HG03139 (cell line): ENCODE measurements at regions not wholly inside any gene's neighbourhood (a gene's known extent, or its start where the extent isn't known, plus 50 kb on each side); places are given as distances from the start of the nearest gene placed in this dataset.

Experiments used
- ATAC-seq: cut with Tn5 transposase; IDR thresholded peaks from one replicate; pipeline ENCODE4 v1.9.1; 2021; ENCODE audit not compliant: unreplicated experiment

GRCh38 chr13:70708775-70709174 is 600.5 kb upstream of the KLHL1 start:
- no peak for ATAC-seq

- no peak for ATAC-seq
These were observed 595.5 kb upstream of the KLHL1 start for GRCh38 chr13:70703755-70704154.

- ATAC-seq = no peak
These were observed 586.9 kb upstream of the KLHL1 start for GRCh38 chr13:70694996-70695715.

GRCh38 chr13:70668983-70669382 is 560.7 kb upstream of the KLHL1 start:
- ATAC-seq = no peak

GRCh38 chr13:70668293-70668692 is 560.0 kb upstream of the KLHL1 start:
- no peak for ATAC-seq

GRCh38 chr13:70666883-70667556 is 558.8 kb upstream of the KLHL1 start:
- ATAC-seq = no peak

GRCh38 chr13:70662231-70662940 is 554.1 kb upstream of the KLHL1 start:
- ATAC-seq = no peak

GRCh38 chr13:70644052-70644451 is 535.8 kb upstream of the KLHL1 start:
- no peak for ATAC-seq

GRCh38 chr13:70634893-70635292 is 526.6 kb upstream of the KLHL1 start:
- no peak for ATAC-seq

- ATAC-seq = no peak
These were observed 522.0 kb upstream of the KLHL1 start for GRCh38 chr13:70630247-70630646.

GRCh38 chr13:70623239-70623638 is 515.0 kb upstream of the KLHL1 start:
- no peak for ATAC-seq

- no peak for ATAC-seq
These were observed 514.5 kb upstream of the KLHL1 start for GRCh38 chr13:70622796-70623195.

- ATAC-seq = no peak
These were observed 511.7 kb upstream of the KLHL1 start for GRCh38 chr13:70619936-70620335.

- no peak for ATAC-seq
These were observed 508.6 kb upstream of the KLHL1 start for GRCh38 chr13:70616847-70617246.

GRCh38 chr13:70613295-70613694 is 505.0 kb upstream of the KLHL1 start:
- no peak for ATAC-seq

GRCh38 chr13:70612881-70613280 is 504.6 kb upstream of the KLHL1 start:
- ATAC-seq = no peak

- ATAC-seq = no peak
These were observed 496.2 kb upstream of the KLHL1 start for GRCh38 chr13:70604448-70604847.

GRCh38 chr13:70593716-70594115 is 485.5 kb upstream of the KLHL1 start:
- ATAC-seq = no peak

GRCh38 chr13:70585109-70585508 is 476.9 kb upstream of the KLHL1 start:
- ATAC-seq = no peak

GRCh38 chr13:70580825-70581224 is 472.6 kb upstream of the KLHL1 start:
- no peak for ATAC-seq

- ATAC-seq = no peak
These were observed 471.7 kb upstream of the KLHL1 start for GRCh38 chr13:70579941-70580340.

- ATAC-seq = no peak
These were observed 463.0 kb upstream of the KLHL1 start for GRCh38 chr13:70571221-70571620.
